AG10803 (cell line): ENCODE measurements at regions not wholly inside any gene's neighbourhood (a gene's known extent, or its start where the extent isn't known, plus 50 kb on each side); places are given as distances from the start of the nearest gene placed in this dataset.

Experiments used
- DNase-seq: peaks from one replicate; pipeline ENCODE4 v3.0.0; 2010; ENCODE audit warnings: low read depth
- H3K4me3 ChIP-seq: 2 replicates; pipeline ENCODE4 v1.5.1; 2011; ENCODE audit warnings: mild to moderate bottlenecking, low read length, control low read depth
- CTCF ChIP-seq: conservative IDR thresholded peaks from 2 replicates; pipeline ENCODE4 v1.5.1; 2011; ENCODE audit warnings: mild to moderate bottlenecking, low read length, control low read depth, inconsistent platforms

DNA sequence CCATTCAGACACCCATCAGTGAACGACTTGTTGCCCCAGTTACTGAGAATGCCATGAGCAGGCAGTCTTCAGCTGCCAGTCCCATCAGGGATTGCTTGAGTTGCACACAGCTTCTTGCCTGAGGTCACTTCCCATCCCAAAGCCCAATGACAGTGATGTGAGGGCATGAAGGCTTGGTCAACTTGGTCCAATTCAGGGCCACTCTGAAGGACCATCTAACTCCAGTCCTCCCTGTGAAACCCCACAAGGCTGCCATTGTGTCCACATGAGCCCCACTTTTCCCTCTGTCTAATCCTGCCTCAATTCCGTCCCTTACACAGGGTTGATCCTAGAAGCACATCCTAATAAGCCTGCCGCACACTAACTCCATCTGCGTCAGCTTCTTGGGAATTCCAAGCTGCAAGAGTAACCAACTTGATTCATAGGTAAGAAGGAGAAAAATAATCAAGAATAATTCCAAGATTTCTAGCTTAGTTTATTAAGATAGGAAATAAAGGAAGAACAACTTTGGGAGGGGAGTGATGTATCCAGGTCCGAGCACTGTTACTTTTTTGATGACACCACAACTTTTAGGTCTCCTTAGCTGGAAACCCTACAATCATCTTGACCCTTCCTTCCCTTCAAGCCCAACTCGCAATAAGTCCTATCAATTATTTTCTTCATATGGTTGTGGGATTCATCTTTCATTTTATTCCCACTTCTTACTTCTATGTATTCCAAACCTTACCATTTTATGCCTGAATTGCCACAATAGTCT, 110.9 kb downstream of the LRRC30 start:
- no peak for DNase-seq
- no peak overlapping the region for H3K4me3 ChIP-seq
- TF ChIP-seq CTCF, result no peak

DNA sequence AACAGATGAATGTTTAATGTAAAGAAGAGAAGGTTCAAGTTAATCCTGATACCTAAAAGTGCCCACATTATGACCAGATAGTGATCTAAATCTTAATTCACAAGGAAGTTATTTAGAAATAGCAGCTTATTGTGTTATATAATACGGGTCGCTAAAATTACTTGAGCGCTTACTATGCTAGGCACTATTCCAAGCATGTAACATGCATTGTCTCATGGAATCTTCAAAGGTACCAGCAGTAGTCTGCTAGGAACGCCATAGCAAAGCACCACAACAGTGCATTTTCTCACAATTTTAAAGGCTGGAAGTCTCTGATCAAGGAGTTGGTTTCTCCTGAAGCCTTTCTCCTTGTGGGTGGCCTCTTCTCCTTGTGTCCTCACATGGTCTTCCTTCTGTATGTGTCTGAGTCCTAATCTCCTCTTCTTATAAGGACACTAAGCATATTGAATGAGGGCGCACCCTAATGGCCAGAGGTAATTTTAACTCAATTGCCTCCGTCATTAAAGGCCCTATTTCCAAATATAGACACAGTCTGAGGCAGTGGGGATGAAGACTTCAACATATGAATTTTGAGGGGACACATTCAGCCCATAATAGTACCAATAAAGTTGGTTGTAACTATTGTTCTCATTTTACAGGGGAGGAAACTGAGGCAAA, 118.4 kb downstream of the LRRC30 start:
- H3K4me3 ChIP-seq, result no peak overlapping the region
- TF ChIP-seq CTCF, result no peak
- DNase-seq, result no peak

- no peak for TF ChIP-seq CTCF
- H3K4me3 ChIP-seq, result no peak overlapping the region
- DNase-seq, result no peak
Observed at GRCh38 chr18:7358989-7359726, 128.3 kb downstream of the LRRC30 start.

DNA sequence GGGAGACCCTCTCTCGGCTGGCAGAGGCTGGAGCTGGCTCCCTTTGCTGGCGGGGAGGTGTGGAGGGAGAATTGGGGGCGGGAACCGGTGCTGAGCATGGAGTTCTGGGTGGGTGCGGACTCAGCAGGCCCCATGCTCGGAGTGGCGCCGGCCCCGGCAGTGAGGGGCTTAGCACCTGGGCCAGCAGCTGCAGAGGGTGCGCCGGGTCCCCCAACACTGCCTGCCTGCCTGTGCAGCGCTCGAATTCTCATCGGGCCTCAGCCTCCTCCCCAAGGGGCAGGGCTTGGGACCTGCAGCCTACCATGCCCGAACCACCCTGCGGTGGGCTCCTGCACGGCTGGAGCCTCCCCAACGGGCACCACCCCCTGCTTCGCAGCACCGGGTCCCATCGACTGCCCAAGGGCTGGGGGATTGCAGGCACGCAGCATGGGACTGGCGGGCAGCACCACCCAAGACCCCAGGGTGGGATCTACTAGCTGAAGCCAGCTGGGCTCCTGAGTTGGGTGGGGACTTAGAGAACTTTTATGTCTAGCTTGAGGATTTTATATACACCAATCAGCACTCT, 129.8 kb downstream of the LRRC30 start:
- no peak for TF ChIP-seq CTCF
- H3K4me3 ChIP-seq, result no peak overlapping the region
- no peak for DNase-seq

GRCh38 chr18:7363338-7363737, 132.4 kb downstream of the LRRC30 start:
- no peak overlapping the region for H3K4me3 ChIP-seq
- TF ChIP-seq CTCF, result no peak

DNA sequence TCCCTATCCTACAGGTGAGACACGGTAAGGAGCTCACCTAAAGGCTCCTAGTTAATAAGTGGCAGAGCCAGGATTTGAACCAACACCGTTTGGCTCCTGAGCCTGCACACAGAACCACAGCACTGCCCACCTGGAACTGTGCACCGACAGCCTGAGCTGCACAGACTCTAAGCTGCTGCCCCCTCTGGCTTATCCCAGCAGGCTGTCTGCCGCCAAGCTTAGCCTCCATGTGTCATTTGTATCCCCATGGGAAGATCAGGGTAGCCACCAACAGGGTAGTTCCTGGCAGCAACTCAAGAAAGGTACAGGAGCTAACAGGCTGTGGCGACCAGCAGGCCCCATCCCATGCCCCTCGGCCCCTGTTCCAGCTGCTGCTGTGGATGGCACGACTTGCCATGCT, 135.7 kb downstream of the LRRC30 start:
- no peak for DNase-seq
- no peak overlapping the region for H3K4me3 ChIP-seq
- no peak for TF ChIP-seq CTCF

More at GRCh38 chr18:7363338-7363737, 132.4 kb downstream of the LRRC30 start:
- no peak for DNase-seq
